Brain microvascular endothelial cell (primary cell): ENCODE measurements at regions not wholly inside any gene's neighbourhood (a gene's known extent, or its start where the extent isn't known, plus 50 kb on each side); places are given as distances from the start of the nearest gene placed in this dataset.

ENCODE experiments used
- DNase-seq: peaks from one replicate; pipeline ENCODE4 v3.0.0-alpha.2; 2020
- H3K27ac ChIP-seq: fragments of 250-450 bp; sonication (Bioruptor Pico); 2 replicates; pipeline ENCODE4 v1.5.1; 2020; ENCODE audit warnings: mild to moderate bottlenecking, moderate library complexity
- H3K27me3 ChIP-seq: fragments of 250-450 bp; sonication (Bioruptor Pico); replicated peaks from 2 replicates; pipeline ENCODE4 v1.5.1; 2020; ENCODE audit warnings: mild to moderate bottlenecking
- H3K36me3 ChIP-seq: fragments of 250-450 bp; sonication (Bioruptor Pico); replicated peaks from 2 replicates; pipeline ENCODE4 v1.5.1; 2020; ENCODE audit warnings: mild to moderate bottlenecking
- H3K4me3 ChIP-seq: 2 replicates; pipeline ENCODE4 v1.5.1; 2011; ENCODE audit warnings: low read depth, mild to moderate bottlenecking, control low read depth, low read length, moderate library complexity
- in situ Hi-C: cut with HindIII; loops from 2 replicates; pipeline ENCODE4 v1.10.0; 2017; ENCODE audit warnings: low sequenced_read_pairs, low pct_ligation_motif_present
- TF ChIP-seq, protein P1 (sequence below): IDR thresholded peaks from 2 replicates; pipeline ENCODE4 v1.5.1; 2011; ENCODE audit warnings: low read depth, mild to moderate bottlenecking, moderate library complexity, low read length, control low read depth, inconsistent platforms; ENCODE audit errors: missing control alignments

- H3K36me3 ChIP-seq: no peaks in the 10 kb centered on the region
- in situ Hi-C loops: no loop called here
- TF ChIP-seq, protein P1, sequence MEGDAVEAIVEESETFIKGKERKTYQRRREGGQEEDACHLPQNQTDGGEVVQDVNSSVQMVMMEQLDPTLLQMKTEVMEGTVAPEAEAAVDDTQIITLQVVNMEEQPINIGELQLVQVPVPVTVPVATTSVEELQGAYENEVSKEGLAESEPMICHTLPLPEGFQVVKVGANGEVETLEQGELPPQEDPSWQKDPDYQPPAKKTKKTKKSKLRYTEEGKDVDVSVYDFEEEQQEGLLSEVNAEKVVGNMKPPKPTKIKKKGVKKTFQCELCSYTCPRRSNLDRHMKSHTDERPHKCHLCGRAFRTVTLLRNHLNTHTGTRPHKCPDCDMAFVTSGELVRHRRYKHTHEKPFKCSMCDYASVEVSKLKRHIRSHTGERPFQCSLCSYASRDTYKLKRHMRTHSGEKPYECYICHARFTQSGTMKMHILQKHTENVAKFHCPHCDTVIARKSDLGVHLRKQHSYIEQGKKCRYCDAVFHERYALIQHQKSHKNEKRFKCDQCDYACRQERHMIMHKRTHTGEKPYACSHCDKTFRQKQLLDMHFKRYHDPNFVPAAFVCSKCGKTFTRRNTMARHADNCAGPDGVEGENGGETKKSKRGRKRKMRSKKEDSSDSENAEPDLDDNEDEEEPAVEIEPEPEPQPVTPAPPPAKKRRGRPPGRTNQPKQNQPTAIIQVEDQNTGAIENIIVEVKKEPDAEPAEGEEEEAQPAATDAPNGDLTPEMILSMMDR: no peak
- no peak overlapping the region for H3K27ac ChIP-seq
- no peak for DNase-seq
- H3K4me3 ChIP-seq: no peak overlapping the region
- H3K27me3 ChIP-seq: no peaks in the 10 kb centered on the region
Measured at GRCh38 chr1:244335456-244335855, 116.3 kb downstream of the ADSS2 start.

DNA sequence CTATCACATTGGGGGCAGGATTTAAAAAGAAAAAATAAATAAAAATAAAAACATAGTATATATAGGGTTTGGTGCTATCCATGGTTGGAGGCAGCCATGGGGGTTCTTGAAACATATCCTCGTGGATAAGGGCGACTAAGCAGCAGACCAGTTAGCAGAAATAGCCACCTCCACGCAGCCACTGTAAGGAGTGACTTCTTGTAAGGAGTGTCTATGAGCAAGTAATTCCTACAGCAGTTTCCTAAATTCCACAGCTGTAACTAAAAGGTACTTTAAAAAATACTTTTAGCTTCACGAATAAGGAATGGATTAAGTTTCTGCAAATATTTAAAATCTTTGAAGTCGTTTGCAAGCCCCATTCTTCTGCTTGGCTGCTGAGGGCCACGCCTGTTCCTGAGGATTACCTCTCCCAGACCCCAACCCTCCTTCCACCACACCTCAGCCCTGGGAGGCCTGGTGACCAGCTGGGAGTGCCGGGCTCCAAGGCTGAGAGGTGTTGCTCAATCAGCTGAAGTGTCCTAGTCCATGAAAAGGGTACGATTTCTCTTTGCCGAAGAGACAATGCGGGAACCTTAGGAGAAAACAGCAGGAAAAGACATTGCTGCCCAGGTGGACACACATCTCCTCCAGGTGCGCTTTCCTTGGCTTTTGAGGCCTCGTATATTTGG, 115.3 kb downstream of the ADSS2 start:
- H3K4me3 ChIP-seq: no peak overlapping the region
- no peaks in the 10 kb centered on the region for H3K27me3 ChIP-seq
- no peak for DNase-seq
- H3K27ac ChIP-seq: no peak overlapping the region
- no peaks in the 10 kb centered on the region for H3K36me3 ChIP-seq
- TF ChIP-seq, protein P1: no peak
- in situ Hi-C loops: no loop called here

DNA sequence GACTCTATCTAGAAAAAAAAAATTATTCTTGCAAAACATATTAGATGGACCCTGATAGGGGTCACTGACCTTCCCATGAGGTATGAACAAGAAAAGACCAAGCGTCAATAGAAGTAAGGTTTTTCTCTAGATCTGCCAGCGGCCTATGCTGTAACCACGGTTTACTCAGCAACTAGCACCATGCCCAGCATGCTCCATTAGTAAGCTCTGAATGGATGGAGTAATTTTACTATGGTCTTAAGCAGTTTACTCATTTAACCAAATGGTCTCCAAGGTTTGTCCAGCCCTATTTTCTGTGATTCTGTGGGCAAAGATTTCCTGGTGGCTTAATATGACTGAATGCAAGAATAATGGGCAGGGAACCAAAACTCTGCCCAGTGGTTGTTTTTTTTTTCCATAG, 113.9 kb downstream of the ADSS2 start:
- H3K27ac ChIP-seq: no peak overlapping the region
- H3K27me3 ChIP-seq: no peaks in the 10 kb centered on the region
- H3K36me3 ChIP-seq: no peaks in the 10 kb centered on the region
- TF ChIP-seq, protein P1: no peak
- no peak overlapping the region for H3K4me3 ChIP-seq
- DNase-seq: no peak
- in situ Hi-C loops: no loop called here

GRCh38 chr1:244339073-244339692, 112.5 kb downstream of the ADSS2 start:
- H3K4me3 ChIP-seq: no peak overlapping the region
- DNase-seq: no peak
- H3K36me3 ChIP-seq: no peaks in the 10 kb centered on the region
- TF ChIP-seq, protein P1: no peak
- no peak overlapping the region for H3K27ac ChIP-seq
- in situ Hi-C loops: no loop called here
- H3K27me3 ChIP-seq: no peaks in the 10 kb centered on the region

GRCh38 chr1:244339776-244340175, 111.9 kb downstream of the ADSS2 start:
- Histone ChIP-seq H3K4me3 (no peak overlapping the region), H3K27me3 (no peaks in the 10 kb centered on the region), H3K36me3 (no peaks in the 10 kb centered on the region), H3K27ac (no peak overlapping the region)
- in situ Hi-C loops: no loop called here
- no peak for DNase-seq
- TF ChIP-seq, protein P1: no peak
